Erythroblast (primary cell): ENCODE measurements at regions not wholly inside any gene's neighbourhood (a gene's known extent, or its start where the extent isn't known, plus 50 kb on each side); places are given as distances from the start of the nearest gene placed in this dataset.

ENCODE experiments used
- GATA1 ChIP-seq: IDR thresholded peaks from 2 replicates; pipeline ENCODE4 v1.6.1; 2011; ENCODE audit warnings: low read depth, mild to moderate bottlenecking, control low read depth, low read length, moderate library complexity
- POLR2A ChIP-seq: IDR thresholded peaks from 2 replicates; pipeline ENCODE4 v1.6.1; 2011; ENCODE audit warnings: mild to moderate bottlenecking, low read length

GRCh38 chr20:56806952-56807517, 177.9 kb downstream of the TFAP2C start:
- TF ChIP-seq POLR2A (no peak), GATA1 (no peak)
